PC-3 (cell line): ENCODE measurements at regions not wholly inside any gene's neighbourhood (a gene's known extent, or its start where the extent isn't known, plus 50 kb on each side); places are given as distances from the start of the nearest gene placed in this dataset.
"Not testable (repeated sequence)": the region's sequence is repeated elsewhere in the genome, so short reads cannot be mapped to it uniquely, and the experiment has no call there.

Experiments used
- ATAC-seq: fragments of 200-7000 bp; cut with Tn5 transposase; 2 replicates; pipeline ENCODE4 v1.9.1; 2020; ENCODE audit warnings: mild to moderate bottlenecking, moderate library complexity
- BruUV-seq: library from RNA; stranded (reverse); fragments of 400-500 nt; replicated peaks from 2 replicates; lab custom pipeline; 2021; lab: Mats Ljungman, UMichigan
- CTCF ChIA-PET: fragments of 300-600 bp; sonication (Branson Sonifier 250); formaldehyde crosslinking; loops from one replicate; lab custom pipeline; 2022; ENCODE audit warnings: antibody characterized with exemption; lab: Charles Lee
- POLR2A ChIA-PET: fragments of 300-600 bp; sonication (Branson Sonifier 250); formaldehyde crosslinking; loops from one replicate; lab custom pipeline; 2022; ENCODE audit warnings: antibody characterized with exemption; ENCODE audit not compliant: unreplicated experiment; lab: Charles Lee
- DNase-seq: peaks from one replicate; pipeline ENCODE4 v3.0.0-alpha.2; 2015
- H2AFZ ChIP-seq: fragments of 300-600 bp; sonication (generic); 2 replicates; pipeline ENCODE4 v1.6.0; 2016; ENCODE audit warnings: antibody characterized with exemption, low read length
- H3F3A ChIP-seq: fragments of 300-600 bp; sonication (generic); one replicate; pipeline ENCODE4 v1.6.0; 2017; ENCODE audit warnings: antibody characterized with exemption, low read length, control low read depth, mild to moderate bottlenecking; ENCODE audit not compliant: unreplicated experiment
- H3K27ac ChIP-seq: fragments of 300-600 bp; sonication (generic); 2 replicates; pipeline ENCODE4 v1.5.1; 2016; ENCODE audit warnings: mild to moderate bottlenecking, low read length
- H3K27me3 ChIP-seq: fragments of 300-600 bp; sonication (generic); 2 replicates; pipeline ENCODE4 v1.6.1; 2016; ENCODE audit warnings: low read length, mixed read lengths
- H3K36me3 ChIP-seq: fragments of 300-600 bp; sonication (generic); 2 replicates; pipeline ENCODE4 v1.6.1; 2016; ENCODE audit warnings: low read depth, mixed run types, low read length, mixed read lengths
- H3K4me1 ChIP-seq: fragments of 300-600 bp; sonication (generic); 2 replicates; pipeline ENCODE4 v1.5.1; 2016; ENCODE audit warnings: low read length; ENCODE audit not compliant: insufficient read depth
- H3K4me2 ChIP-seq: fragments of 300-600 bp; sonication (generic); 2 replicates; pipeline ENCODE4 v1.6.0; 2016; ENCODE audit warnings: low read length
- H3K4me3 ChIP-seq: fragments of 300-600 bp; sonication (generic); 2 replicates; pipeline ENCODE4 v1.5.1; 2016; ENCODE audit warnings: mild to moderate bottlenecking, low read length, mixed read lengths
- H3K79me2 ChIP-seq: fragments of 300-600 bp; sonication (generic); 2 replicates; pipeline ENCODE4 v1.6.1; 2017; ENCODE audit warnings: low read length, mixed read lengths
- H3K9ac ChIP-seq: fragments of 300-600 bp; sonication (generic); 2 replicates; pipeline ENCODE4 v1.6.0; 2016; ENCODE audit warnings: mild to moderate bottlenecking, low read length
- H3K9me2 ChIP-seq: fragments of 300-600 bp; sonication (generic); replicated peaks from 2 replicates; pipeline ENCODE4 v1.6.1; 2016; ENCODE audit warnings: mixed run types, low read length, mixed read lengths
- H3K9me3 ChIP-seq: fragments of 300-600 bp; sonication (generic); 2 replicates; pipeline ENCODE4 v1.6.1; 2016; ENCODE audit warnings: low read length, mixed read lengths
- H4K20me1 ChIP-seq: fragments of 300-600 bp; sonication (generic); 2 replicates; pipeline ENCODE4 v1.6.1; 2016; ENCODE audit warnings: low read length, mixed read lengths
- CTCF ChIP-seq: fragments of 300-600 bp; sonication (generic); conservative IDR thresholded peaks from 2 replicates; pipeline ENCODE4 v1.5.1; 2017; ENCODE audit warnings: antibody characterized with exemption, low read depth, mild to moderate bottlenecking, low read length
- EZH2 ChIP-seq: fragments of 300-600 bp; sonication (generic); IDR thresholded peaks from one replicate; pipeline ENCODE4 v1.6.1; 2017; ENCODE audit warnings: antibody characterized with exemption, mild to moderate bottlenecking, low read length; ENCODE audit not compliant: unreplicated experiment
- EZH2phosphoT487 ChIP-seq: fragments of 300-600 bp; sonication (generic); IDR thresholded peaks from 2 replicates; pipeline ENCODE4 v1.6.1; 2018; ENCODE audit warnings: mild to moderate bottlenecking, antibody characterized with exemption, low read length, borderline replicate concordance
- intact Hi-C: fragments of 100-400 bp; cut with micrococcal nuclease; formaldehyde crosslinking; loops from 2 replicates; pipeline ENCODE4 v1.9.0; 2023

DNA sequence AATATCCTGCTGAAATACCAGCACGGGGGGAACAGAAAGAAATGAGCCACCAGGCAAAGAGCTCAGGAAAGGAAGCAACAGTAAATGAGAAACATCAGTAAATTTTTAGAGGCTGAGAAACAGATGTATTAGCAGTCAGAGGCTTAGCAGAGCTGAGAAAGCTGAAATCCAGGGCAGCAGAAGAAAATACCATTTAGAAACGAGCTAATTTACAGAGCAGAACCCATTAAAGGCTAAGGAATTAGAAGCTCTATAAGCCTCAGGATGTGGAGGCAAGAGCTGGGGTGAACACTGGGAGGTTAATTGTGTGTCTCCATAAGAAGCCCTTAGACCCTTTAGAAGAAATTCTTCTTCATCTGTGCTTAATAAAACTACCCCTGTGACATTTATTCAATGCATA lies 178.6 kb upstream of the RGS17 start:
- H2AFZ ChIP-seq = no peak overlapping the region
- no TSS peak for BruUV-seq
- no peaks in the 10 kb centered on the region for H3F3A ChIP-seq
- intact Hi-C loops = loop anchor here (5.0 to 10.0 kb wide), 2 partner anchors 202 to 445 kb away; no protein-coding TSS in a partner anchor
- no peaks in the 10 kb centered on the region for H3K4me1 ChIP-seq
- ChIA-PET CTCF (interaction anchor here (0.5 to 0.6 kb wide), 2 partner anchors 278 to 402 kb away, joined by 3 to 4 read pairs; no protein-coding TSS in a partner anchor), POLR2A (no interaction called here)
- H3K79me2 ChIP-seq = no peaks in the 10 kb centered on the region
- no peaks in the 10 kb centered on the region for H3K9me2 ChIP-seq
- ATAC-seq (no peak), DNase-seq (no peak)
- no peak overlapping the region for H3K27ac ChIP-seq
- no peak overlapping the region for H3K4me2 ChIP-seq
- no peak overlapping the region for H3K9ac ChIP-seq
- H3K9me3 ChIP-seq = no peaks in the 10 kb centered on the region
- peaks cover 37% of the 10 kb centered on the region for H3K27me3 ChIP-seq
- H3K36me3 ChIP-seq = no peaks in the 10 kb centered on the region
- no peak overlapping the region for H3K4me3 ChIP-seq
- no peaks in the 10 kb centered on the region for H4K20me1 ChIP-seq
- TF ChIP-seq CTCF = no peak
- no peak for TF ChIP-seq EZH2
- no peak for TF ChIP-seq EZH2phosphoT487

GRCh38 chr6:153302133-153302532 lies 171.1 kb upstream of the RGS17 start:
- POLR2A ChIA-PET = no interaction called here
- H3F3A ChIP-seq = no peaks in the 10 kb centered on the region
- CTCF ChIA-PET = no interaction called here
- DNase-seq (no peak), ATAC-seq (no peak)
- H3K27me3 ChIP-seq = peaks cover 21% of the 10 kb centered on the region
- no peak for TF ChIP-seq CTCF
- no peak for TF ChIP-seq EZH2phosphoT487
- TF ChIP-seq EZH2 = no peak
- H3K79me2 ChIP-seq = no peaks in the 10 kb centered on the region
- intact Hi-C loops = no loop called here
- H4K20me1 ChIP-seq = no peaks in the 10 kb centered on the region
- H3K9me2 ChIP-seq = no peaks in the 10 kb centered on the region
- H3K4me1 ChIP-seq = no peaks in the 10 kb centered on the region
- H2AFZ ChIP-seq = no peak overlapping the region
- H3K9me3 ChIP-seq = no peaks in the 10 kb centered on the region
- no peaks in the 10 kb centered on the region for H3K36me3 ChIP-seq
- H3K9ac ChIP-seq = no peak overlapping the region
- BruUV-seq = no TSS peak
- H3K27ac ChIP-seq = no peak overlapping the region
- H3K4me3 ChIP-seq = no peak overlapping the region
- no peak overlapping the region for H3K4me2 ChIP-seq

- no peaks in the 10 kb centered on the region for H3K4me1 ChIP-seq
Measured at GRCh38 chr6:153301602-153302001, 170.5 kb upstream of the RGS17 start.

DNA sequence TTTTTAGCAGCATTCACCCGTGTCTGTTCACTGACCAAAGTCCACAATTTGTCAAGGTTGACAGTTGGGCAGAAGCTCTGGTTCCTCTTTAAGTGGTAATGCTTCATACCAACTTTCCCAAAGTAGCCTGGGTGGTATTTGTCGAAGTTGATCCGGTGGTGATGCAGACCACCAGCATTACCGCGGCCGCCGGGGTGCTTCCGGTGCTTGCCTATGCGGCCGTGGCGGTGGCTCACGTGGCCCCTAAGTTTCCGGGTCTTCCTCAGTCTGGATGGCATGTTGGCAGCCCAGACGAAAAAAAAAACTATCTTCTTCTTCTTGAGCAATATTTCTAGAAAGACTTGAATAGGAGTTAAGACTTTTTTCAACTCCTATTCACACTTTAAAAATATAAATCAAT lies 151.4 kb upstream of the RGS17 start:
- H3K4me3 ChIP-seq, H3K9ac ChIP-seq, H3F3A ChIP-seq, H3K9me2 ChIP-seq, H3K9me3 ChIP-seq, intact Hi-C loops, BruUV-seq, DNase-seq, H3K27ac ChIP-seq, H3K79me2 ChIP-seq, H3K36me3 ChIP-seq, H2AFZ ChIP-seq, POLR2A ChIA-PET, H3K4me1 ChIP-seq, H3K4me2 ChIP-seq, H4K20me1 ChIP-seq, ATAC-seq, CTCF ChIA-PET: not testable (repeated sequence)
- peaks cover 15% of the 10 kb centered on the region for H3K27me3 ChIP-seq

More at GRCh38 chr6:153301602-153302001, 170.5 kb upstream of the RGS17 start:
- H3K9ac ChIP-seq = no peak overlapping the region
- peaks cover 17% of the 10 kb centered on the region for H3K27me3 ChIP-seq
- ATAC-seq = no peak
- H3F3A ChIP-seq = no peaks in the 10 kb centered on the region
- no peak overlapping the region for H3K27ac ChIP-seq
- H3K36me3 ChIP-seq = no peaks in the 10 kb centered on the region
- H3K4me3 ChIP-seq = no peak overlapping the region
- no peak overlapping the region for H2AFZ ChIP-seq
- H3K9me2 ChIP-seq = no peaks in the 10 kb centered on the region
- ChIA-PET CTCF (no interaction called here), POLR2A (no interaction called here)
- no TSS peak for BruUV-seq
- no peaks in the 10 kb centered on the region for H3K9me3 ChIP-seq
- intact Hi-C loops = no loop called here
- no peaks in the 10 kb centered on the region for H3K79me2 ChIP-seq
- H4K20me1 ChIP-seq = no peaks in the 10 kb centered on the region
- no peak overlapping the region for H3K4me2 ChIP-seq
- peak; percentile 7 for DNase-seq
- TF ChIP-seq EZH2 = no peak
- TF ChIP-seq EZH2phosphoT487 = no peak
- TF ChIP-seq CTCF = no peak
